GM21390 (cell line): ENCODE measurements at regions not wholly inside any gene's neighbourhood (a gene's known extent, or its start where the extent isn't known, plus 50 kb on each side); places are given as distances from the start of the nearest gene placed in this dataset.

Experiments
- ATAC-seq: cut with Tn5 transposase; IDR thresholded peaks from one replicate; pipeline ENCODE4 v1.9.1; 2021; ENCODE audit not compliant: unreplicated experiment

DNA sequence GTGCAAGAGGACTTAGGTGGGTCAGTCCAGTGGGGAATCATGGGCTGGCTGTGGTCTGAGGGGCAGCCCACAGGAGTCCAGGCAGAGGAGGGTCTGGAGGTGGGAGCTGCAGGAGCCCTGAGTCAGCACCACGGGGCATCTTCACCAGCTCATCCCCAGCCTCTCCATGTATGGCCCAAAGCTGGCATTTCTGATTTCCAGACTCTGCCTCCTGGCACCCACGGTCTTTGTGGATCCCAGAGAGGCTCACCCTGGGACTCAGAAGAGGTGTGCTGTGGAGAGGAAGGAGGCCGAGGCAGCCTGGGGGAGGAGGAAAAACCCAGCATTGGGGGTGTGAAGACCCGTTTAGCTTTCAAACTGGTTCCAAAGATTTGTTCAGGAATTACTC, 64.5 kb upstream of the KLF13 start:
- ATAC-seq: no peak

DNA sequence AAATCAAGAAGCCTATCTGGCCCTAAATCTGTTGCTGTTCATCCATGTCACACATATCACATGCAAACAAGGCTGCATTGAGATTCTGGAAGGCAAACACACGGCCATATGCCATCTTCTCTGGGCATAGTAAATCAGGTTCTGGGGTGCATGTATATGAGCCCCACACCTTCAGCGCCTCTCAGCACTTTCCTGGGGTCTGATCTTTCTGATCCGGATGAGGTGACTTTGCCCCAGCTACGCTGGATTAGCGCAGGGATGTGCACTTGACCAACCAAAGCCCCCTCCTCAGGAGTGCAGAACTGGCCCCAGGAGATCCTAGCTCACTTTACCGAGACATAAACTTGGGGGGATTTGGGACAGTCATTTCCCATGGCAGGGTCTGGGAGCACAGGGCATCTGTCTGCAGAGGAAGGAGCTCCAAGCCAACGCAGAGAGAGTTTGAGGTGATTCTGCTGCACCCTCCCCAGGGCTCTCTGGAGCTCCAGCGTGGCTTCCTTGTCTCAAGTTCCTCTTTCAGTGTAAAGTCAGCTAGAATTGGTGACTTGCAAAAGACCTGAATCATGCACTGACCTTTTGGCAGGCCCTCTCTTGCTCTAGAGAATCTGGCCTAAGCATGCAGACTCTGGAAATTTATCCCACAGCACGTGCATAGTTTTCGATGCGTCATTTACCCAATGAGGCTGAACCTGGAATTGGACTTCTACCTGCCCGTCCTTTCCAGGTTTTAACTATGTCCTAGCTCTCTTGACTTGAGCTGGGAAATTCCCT, 63.5 kb upstream of the KLF13 start:
- no peak for ATAC-seq

DNA sequence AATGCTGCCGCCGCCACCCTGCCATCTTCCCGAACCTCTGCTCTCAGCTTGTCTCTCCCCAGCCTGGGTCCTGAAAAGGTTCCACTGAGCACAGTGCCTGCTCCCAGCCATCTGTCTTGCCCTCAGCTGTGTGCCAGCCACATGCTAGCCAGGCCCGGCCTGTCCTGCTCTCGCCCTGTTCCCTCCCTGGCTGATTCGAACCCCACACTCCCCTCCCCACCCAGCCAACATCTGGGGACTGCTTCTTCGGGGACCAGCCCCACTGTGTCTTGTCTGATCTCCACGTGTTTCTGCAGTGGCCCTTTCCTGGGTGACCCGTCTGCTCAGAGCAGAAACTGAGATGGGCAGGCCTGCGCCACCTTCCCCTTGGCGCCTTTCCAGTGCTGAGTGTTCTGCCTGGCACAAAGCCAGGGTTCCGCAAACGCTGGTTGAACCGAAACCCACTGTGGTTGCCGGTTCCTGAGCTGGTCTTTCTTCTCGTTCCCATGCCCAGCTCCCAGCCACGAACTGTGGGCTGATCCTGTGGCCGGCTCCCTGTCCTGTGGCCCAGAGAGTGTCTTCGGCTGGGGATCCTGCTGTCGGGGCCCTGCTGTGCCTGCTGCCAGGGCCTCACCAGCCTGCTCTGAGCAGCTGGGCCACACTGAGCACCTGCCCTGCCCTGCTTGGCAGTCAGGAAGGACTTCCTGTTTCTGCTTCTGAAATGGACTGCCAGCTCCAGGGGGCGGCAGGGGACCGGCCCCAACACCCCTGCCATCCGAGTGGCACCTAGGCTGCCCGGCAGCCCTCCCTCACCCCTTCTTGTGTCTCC, 62.7 kb upstream of the KLF13 start:
- ATAC-seq: peak; percentile 32

DNA sequence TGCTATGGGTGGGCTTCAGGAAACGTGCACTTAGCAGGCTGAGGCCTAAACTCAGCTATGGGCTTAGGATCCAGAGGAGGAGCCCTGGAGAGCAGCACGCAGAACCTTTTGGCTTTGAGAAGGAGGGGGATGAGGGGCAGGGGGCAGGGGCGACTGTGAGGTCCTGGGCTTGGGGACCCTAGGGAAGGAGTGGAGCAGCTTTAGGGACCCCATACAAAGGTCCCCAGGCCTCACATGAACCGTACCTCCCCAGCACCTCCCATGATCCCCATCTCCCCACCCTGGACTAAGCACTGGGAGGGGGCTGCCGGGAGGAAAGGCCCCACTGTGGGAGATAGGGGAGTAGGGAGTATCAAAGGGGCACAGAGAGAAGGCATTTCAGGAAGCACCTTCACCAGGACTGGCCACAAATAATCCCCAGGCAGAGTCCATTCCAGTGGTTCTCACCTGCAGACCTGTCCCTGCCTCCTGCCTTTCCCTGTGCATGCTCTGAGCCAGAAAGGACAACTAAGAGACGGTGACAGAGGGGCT, 62.0 kb upstream of the KLF13 start:
- no peak for ATAC-seq

DNA sequence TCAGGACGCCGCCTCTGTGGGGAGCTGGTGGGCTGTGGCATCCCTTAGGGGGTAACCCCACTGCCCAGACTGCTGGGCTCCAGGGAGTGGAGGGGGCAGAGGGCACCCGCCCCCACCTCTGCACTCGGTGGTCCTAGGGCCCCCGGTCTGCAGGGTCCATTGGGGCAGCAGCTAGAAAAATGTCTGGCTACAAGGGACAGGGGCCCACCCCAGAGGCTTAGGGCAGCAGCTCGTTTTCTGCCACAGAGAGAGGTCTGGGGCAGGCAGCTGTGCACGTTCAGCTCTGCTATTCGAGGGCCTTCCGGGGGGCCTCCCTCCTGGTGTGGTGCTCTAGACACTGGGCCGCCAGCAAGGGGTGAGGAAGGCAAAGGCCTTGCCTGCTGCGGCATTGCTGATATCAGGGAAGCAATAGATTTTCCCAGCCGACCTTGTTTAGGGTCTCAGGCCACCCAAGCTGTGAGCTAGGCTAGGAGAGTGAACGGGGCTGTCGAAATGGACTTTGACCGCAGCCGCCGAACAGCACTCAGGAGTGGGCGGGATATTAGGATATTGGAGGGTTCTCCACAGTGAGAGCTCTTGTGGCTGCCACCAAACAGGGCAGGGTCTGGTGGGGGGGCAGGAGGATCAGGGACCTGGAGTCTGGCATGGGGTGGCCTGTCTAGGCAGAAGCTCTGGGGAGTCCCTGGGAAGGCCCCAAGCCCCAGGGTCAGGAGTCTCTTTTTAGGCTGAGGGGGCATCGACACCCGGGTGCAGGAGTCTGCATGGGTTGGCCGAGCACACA, 61.4 kb upstream of the KLF13 start:
- ATAC-seq: no peak

DNA sequence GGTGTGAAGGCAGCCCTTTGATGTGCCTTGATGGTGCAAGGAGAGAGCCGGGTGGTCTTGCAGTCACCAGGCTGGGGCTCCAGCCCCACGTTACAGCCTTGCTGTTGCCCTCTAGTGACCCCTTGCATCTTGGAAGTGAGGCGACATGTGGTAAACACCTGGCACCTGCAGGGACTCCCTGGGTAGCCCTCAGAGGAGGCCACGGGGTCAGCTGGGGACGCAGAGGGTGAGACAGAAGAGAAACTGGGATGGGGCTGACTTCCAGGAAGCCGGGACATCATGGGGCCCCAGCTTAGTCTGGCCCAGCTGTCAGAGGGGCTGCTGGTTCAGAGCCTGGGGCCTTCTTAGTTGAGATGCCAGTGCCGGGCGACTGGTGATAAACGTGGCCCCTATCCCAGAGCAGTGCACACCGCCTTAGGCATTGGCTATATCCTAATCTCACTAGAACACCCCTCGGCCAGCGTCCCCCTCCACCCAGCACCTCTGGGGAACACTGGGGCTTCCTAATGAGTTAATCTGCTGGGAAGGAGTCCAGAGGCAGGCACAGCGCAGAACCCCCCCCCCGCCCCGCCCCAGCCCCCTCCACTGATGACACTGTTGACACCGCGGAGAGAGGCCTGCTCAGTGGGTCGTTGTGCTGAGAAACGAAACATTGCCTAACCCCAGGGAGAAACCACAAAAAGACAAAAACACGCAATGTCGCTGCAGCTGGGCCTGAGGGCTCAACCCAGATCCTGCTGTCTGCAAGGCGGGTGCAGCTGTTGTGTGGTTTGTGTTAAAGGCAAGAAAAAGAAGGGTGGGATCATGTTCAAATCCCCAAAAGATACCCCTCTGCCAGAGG, 60.5 kb upstream of the KLF13 start:
- ATAC-seq: peak; percentile 55

DNA sequence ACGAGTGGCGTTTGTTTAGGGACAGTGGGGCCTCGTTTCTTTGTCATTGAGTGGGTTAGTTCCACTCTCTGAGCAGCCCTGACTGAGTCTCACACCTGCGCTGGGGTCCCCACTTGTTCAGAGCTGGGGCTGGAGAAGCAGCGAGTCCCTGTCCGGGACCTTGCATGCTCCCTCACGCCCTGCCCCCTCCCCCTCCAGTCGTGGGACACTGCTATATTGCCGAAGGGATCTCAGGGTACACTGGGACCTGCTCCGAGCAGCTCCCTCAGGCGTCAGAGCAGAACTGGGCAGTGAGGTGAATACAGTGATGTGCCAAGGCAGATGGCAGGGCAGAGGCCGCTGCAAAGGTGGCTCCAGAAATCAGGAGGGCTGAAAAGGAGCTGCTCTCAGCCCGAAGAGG, 59.9 kb upstream of the KLF13 start:
- peak; percentile 15 for ATAC-seq

DNA sequence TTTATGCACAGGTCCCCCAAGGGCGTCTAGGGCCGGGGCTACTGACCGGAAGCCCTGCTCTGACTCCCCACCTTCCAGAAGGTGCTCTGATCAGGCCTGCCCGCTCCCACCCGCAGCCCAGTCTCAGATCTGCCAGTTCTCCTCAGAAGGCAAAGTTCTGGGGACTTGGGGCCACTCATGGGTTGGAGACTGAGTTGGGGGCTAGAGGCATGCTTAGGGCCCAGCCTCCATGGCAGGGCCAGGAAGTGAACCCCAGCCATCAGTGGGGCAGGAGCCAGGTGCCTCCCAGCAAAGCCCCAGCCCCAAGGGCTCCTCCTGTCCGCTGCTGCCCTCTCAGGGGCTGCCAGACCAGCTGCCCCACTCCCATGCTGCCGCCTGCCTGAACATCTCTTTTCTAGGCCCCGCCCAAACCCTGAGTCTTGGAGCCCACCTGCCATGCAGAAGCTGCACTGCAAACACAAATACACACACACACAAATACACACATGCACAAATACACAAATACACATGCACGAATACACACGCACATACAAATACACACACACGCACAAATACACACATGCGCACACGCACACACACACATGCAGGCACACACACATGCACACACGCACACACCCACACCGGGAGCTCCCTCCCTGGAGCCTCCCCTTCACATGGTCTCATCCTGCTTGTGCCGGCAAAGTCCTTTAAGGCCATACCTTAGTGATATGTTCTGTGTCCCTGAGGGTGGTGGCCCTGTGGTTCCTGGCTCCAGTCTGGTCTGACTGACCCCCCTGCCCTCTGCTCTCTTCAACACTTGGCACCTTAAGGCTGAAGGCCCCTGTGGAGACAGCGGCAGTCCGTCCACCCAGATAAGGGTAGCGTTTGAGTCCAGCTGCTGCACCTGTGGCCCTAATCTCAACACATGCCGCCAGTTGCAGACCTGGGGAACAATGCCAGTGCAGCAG, 59.2 kb upstream of the KLF13 start:
- no peak for ATAC-seq

DNA sequence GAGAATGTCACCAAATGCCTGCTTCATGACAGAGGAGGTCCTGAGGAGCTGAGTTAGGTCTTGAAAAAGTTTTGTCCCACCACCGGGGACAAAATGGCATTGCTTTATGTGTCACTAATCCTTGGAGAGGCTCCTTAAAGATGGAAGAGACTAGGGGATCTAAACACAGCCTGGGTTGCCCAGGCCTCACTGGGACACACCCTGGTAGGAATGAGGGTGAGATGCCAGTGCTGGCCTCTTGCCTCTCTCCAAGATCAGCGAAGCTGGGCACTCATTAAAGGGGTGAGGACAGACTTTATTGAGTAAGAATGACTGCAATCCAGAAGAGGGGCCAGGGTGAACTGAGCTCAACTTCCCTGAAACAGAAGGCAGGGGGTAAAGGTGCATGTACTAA, 58.5 kb upstream of the KLF13 start:
- ATAC-seq: no peak

DNA sequence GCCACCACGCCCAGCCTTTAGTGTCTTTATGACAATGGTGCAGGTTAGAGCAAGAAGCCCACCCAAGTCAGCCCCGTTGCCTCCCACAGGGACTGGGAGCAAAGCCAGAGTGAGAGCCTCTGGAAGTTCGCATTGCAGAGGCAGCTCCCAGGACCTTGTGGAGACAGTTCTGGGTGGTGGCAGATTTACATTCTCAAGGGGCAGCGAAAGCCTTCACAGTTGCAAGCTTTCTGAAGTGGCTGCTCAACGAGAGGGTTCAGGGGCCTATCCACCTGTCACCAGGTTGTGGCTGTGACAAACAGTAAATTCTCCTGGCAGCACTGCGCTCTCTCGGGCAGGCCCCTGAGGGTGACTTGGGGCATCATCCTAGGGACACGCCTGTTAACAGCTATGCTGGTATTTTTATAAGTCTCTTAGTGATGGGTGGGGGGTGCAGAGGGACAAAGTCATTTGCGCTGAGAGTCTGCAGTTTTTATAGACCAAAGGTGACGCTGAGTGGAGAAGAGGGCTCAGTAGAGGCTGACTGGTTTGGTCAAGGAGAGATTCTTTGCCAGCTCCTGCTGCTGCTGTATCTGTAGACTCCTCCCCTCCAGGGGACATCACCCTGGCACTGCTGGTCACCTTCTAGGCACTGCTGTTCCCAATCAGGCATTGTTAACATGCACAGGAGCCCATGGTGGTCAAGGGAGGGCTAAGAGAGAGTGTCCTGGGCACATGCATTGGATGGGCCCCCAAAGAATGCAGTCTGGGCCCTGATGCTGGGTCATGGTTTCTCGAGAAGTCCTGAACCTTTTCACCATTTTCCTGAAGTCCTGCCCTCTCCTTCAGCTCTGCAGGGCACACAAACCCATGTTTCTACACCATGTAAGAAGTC, 57.5 kb upstream of the KLF13 start:
- ATAC-seq: no peak

DNA sequence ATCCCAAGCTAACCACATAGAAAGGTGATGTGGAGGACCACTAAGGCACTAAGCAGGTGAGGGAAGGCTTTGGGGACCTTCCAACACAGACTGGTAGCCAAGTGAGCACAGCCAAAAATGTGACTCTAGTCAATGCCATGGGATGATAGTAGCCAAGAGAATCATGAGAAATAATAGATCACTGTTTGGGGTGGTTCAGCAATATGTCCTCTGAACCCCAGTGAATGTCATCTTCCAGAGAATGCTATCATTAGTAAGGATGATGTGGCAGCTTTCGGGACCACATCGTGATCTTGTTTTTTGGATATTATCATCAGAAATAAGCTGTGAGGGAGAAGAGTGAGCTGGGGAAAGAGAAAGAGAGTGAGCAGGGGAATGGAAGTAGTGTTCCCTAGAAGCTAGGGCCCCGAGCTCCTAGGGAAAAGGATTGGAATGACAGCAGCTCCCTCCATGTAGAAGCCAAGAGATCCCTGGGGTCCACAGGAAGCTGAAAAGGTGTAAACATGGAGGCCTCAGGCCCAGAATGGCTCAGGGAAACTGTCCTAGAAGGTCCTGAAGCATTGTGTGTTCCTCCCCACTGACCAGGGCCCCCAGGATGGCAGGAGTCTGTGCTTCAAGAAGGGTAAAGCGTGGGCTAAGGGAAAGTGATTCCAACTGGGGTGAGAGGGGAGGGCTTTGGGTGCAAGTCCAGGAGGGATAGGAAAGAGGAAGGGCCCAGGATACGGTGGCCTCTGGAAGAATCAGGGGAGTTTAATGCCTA, 56.6 kb upstream of the KLF13 start:
- no peak for ATAC-seq

DNA sequence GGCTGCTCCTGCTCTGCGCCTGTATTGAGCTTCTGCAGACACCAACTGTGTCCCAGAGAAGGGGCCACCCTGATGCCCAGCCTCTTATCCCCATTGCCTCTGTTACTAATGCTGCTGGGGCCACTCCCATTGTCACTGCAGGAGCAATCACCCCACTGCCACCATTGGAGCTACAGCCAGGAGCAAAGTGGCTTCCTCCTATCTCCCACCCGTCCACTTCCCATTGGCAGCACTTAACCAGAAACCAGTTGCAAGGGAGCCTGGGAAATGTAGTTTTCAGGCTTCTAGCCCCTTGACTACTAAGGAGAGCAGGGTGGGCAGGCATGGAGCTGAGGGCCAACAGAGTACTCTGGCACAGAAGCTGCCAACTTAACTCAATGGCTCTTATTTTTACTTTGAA, 55.9 kb upstream of the KLF13 start:
- no peak for ATAC-seq

DNA sequence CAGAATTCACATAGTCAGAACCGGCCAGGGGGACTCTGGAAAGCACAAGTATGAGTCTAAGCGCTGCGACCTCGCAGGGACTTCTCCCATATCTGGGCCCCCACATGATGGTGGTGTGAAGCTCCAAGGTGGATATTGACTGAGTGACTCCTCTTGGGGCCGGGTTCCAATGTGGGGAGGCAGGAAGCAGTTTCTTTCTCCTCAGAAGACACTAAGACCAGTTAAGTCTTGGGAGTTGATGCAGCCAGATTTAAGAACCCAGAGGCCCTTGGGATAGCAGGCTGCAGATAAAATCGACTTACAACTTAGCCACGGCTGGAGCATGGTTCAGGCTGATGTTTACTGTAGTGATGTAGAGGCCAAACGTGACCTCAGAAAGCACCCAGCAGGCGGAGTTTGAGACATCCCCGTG, 55.4 kb upstream of the KLF13 start:
- no peak for ATAC-seq

DNA sequence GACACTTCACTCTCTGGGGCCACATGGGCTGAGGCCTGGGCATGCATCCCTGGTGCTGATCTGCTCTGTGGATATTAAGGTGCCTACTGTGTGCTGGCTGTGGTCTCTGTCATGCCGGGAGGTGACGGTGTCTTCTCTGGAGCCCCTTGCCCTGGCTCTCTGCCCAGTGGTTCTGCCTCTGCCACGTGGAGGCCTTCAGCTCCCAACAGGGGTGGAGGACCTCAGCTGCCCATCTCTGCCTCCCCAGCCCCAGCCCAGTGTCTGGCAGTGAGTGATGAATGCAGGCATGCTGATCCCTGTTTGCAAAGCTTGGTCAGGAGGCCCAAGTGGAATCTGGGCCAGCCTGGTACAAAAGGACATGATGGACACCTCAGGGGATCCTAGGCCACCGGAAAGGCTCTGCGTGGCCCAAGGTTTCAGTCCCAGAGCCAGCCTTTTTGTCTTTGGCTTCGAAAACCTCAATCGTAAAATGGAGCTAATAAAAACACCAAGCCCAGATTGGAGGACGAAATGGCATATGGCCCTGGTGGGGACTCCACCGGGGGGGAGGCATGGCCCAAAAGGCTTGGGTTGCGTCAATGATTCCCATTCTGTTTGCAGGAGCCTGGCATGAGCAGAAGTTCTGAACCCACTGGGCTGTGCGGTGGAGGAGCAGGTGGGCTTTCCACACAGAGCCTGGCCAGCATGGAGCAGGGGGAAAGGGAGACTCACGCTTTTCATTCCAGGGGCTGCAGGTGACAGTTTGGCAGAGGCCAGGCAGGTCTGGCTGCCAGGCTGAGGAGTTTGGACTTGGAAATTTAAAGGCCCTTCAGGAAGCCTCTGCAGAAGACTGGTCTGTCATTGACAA, 54.7 kb upstream of the KLF13 start:
- no peak for ATAC-seq

DNA sequence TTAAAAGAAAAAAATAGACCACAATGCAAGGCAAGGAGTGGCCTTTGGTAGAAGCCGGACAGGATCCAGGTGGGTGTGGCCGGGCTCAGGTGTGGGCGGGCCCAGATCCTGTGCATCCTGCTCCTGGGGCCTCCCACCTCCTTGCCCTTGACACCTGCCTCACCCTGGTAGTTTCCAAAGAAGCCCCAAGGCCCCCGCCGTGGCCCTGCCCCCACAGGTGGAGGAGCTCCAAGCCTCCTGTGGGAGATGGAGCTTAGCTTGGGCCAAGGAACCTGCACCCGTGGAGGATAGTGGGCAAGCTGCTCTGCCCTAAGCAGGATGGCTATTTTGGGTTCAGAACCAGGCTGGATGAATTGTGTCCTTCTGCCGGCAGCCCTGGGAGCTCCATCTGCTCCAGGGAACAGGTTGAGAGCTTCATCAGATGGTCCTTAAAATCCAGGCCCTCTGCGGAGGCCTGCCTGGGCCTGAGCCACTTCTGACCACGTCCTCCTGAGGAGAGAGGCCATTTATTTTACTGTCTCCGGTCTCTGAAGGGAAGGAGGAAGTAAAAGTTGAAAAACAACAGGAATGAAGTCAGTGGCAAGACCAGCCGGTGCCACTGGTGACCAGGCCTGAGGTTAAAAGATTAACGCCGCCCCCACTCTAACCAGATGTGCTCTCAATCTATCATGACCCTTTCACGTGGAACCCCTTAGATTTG, 53.9 kb upstream of the KLF13 start:
- ATAC-seq: no peak

DNA sequence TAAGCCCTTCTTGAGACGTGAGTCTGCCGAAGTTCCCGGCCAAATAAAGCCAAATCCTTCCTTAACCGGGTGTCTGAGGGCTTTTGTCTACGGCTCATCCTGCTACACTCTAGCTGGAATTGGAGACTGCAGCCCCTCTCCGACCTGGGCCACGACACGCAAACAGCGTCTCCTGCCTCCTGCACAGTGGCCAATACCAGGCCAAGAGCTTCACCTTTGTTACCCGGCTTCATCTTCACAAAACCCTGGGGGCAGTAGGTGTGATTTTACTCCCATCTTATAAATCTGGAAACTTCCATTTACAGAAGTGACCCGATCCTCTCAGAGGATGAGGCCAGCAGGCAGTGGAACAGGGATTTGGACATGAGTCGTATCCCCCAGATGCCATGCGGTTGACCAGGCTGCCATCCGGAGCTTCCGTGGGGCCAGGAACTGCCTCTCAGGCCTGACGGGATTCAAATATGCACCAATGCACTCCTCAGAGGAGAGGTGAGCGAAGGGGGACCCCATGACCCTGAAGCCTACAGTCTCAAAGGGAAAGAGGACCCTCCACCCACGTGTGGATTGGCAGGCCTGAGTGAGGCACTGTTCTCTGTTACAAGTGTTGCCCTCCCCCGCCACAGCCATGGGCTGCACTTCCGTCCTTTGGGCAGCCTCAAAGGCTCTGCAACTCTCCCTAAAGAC, 53.2 kb upstream of the KLF13 start:
- no peak for ATAC-seq
